SK-N-SH treated with all-trans-retinoic acid at 6 μM for 48 hours (cell line): ENCODE measurements at regions not wholly inside any gene's neighbourhood (a gene's known extent, or its start where the extent isn't known, plus 50 kb on each side); places are given as distances from the start of the nearest gene placed in this dataset.

ENCODE experiments used
- ATAC-seq: fragments of 200-7000 bp; cut with Tn5 transposase; 3 replicates; pipeline ENCODE4 v1.9.1; 2020; ENCODE audit warnings: mild to moderate bottlenecking, moderate library complexity
- ARNTL ChIP-seq: fragments of 450-650 bp; formaldehyde crosslinking; IDR thresholded peaks from 2 replicates; pipeline ENCODE4 v1.5.0; 2020; ENCODE audit warnings: low read depth, mild to moderate bottlenecking, moderate library complexity, borderline replicate concordance
- CREB5 ChIP-seq: fragments of 250-450 bp; sonication (Bioruptor Pico); IDR thresholded peaks from 2 replicates; pipeline ENCODE4 v1.5.1; 2020; ENCODE audit warnings: low read depth, mild to moderate bottlenecking, moderate library complexity
- CSDC2 ChIP-seq: fragments of 250-450 bp; sonication (Bioruptor Pico); IDR thresholded peaks from 2 replicates; pipeline ENCODE4 v1.5.0; 2020; ENCODE audit warnings: mild to moderate bottlenecking, moderate library complexity
- ESRRG ChIP-seq: fragments of 250-450 bp; sonication (Bioruptor Pico); IDR thresholded peaks from 2 replicates; pipeline ENCODE4 v1.6.1; 2021; ENCODE audit warnings: mild to moderate bottlenecking
- GLIS3 ChIP-seq: fragments of 250-450 bp; sonication (Bioruptor Pico); IDR thresholded peaks from 2 replicates; pipeline ENCODE4 v1.5.0; 2020; ENCODE audit warnings: mild to moderate bottlenecking, moderate library complexity
- ISL1 ChIP-seq: fragments of 250-450 bp; sonication (Bioruptor Pico); IDR thresholded peaks from 2 replicates; pipeline ENCODE4 v2.1.2; 2022; ENCODE audit warnings: mild to moderate bottlenecking, moderate library complexity
- OSR1 ChIP-seq: fragments of 250-450 bp; sonication (Bioruptor Pico); IDR thresholded peaks from 2 replicates; pipeline ENCODE4 v1.8.0; 2022; ENCODE audit warnings: moderate library complexity, mild to moderate bottlenecking, inconsistent platforms
- POU6F1 ChIP-seq: fragments of 250-450 bp; sonication (Bioruptor Pico); IDR thresholded peaks from 2 replicates; pipeline ENCODE4 v1.8.0; 2021; ENCODE audit warnings: low read depth, mild to moderate bottlenecking, moderate library complexity, borderline replicate concordance
- PPARA ChIP-seq: fragments of 250-450 bp; sonication (Bioruptor Pico); IDR thresholded peaks from 2 replicates; pipeline ENCODE4 v1.5.0; 2020; ENCODE audit warnings: mild to moderate bottlenecking, borderline replicate concordance
- RARB ChIP-seq: fragments of 250-450 bp; sonication (Bioruptor Pico); IDR thresholded peaks from 2 replicates; pipeline ENCODE4 v1.8.0; 2021; ENCODE audit warnings: mild to moderate bottlenecking, moderate library complexity
- SNAI2 ChIP-seq: fragments of 250-450 bp; sonication (Bioruptor Pico); IDR thresholded peaks from 2 replicates; pipeline ENCODE4 v1.5.0; 2020; ENCODE audit warnings: mild to moderate bottlenecking, moderate library complexity
- TCF4 ChIP-seq: fragments of 250-450 bp; sonication (Bioruptor Pico); IDR thresholded peaks from 2 replicates; pipeline ENCODE4 v1.8.0; 2021; ENCODE audit warnings: mild to moderate bottlenecking, moderate library complexity, borderline replicate concordance
- TOX ChIP-seq: fragments of 250-450 bp; sonication (Bioruptor Pico); IDR thresholded peaks from 2 replicates; pipeline ENCODE4 v1.8.0; 2021; ENCODE audit warnings: mild to moderate bottlenecking, moderate library complexity, borderline replicate concordance
- ZFP3 ChIP-seq: fragments of 250-450 bp; sonication (Bioruptor Pico); IDR thresholded peaks from 2 replicates; pipeline ENCODE4 v1.5.0; 2020; ENCODE audit warnings: mild to moderate bottlenecking, moderate library complexity
- ZFP30 ChIP-seq: fragments of 450-650 bp; formaldehyde crosslinking; IDR thresholded peaks from 2 replicates; pipeline ENCODE4 v1.5.0; 2022; ENCODE audit warnings: mild to moderate bottlenecking, moderate library complexity
- ZNF565 ChIP-seq: fragments of 450-650 bp; formaldehyde crosslinking; conservative IDR thresholded peaks from 2 replicates; pipeline ENCODE4 v1.5.0; 2020; ENCODE audit warnings: low read depth, mild to moderate bottlenecking, moderate library complexity
- ZNF70 ChIP-seq: fragments of 450-650 bp; formaldehyde crosslinking; IDR thresholded peaks from 2 replicates; pipeline ENCODE4 v1.5.0; 2020; ENCODE audit warnings: mild to moderate bottlenecking, moderate library complexity
- ZNF8 ChIP-seq: fragments of 450-650 bp; formaldehyde crosslinking; IDR thresholded peaks from 2 replicates; pipeline ENCODE4 v1.5.0; 2020; ENCODE audit warnings: mild to moderate bottlenecking, moderate library complexity
- TF ChIP-seq, protein P1 (sequence below): fragments of 250-450 bp; sonication (Bioruptor Pico); IDR thresholded peaks from 2 replicates; pipeline ENCODE4 v1.5.1; 2021; ENCODE audit warnings: mild to moderate bottlenecking, moderate library complexity
- TF ChIP-seq, protein P2 (sequence below): fragments of 250-450 bp; sonication (Bioruptor Pico); IDR thresholded peaks from 2 replicates; pipeline ENCODE4 v1.5.0; 2020; ENCODE audit warnings: mild to moderate bottlenecking, moderate library complexity
- TF ChIP-seq, protein P3 (sequence below): fragments of 250-450 bp; sonication (Bioruptor Pico); IDR thresholded peaks from 2 replicates; pipeline ENCODE4 v1.8.0; 2020; ENCODE audit warnings: mild to moderate bottlenecking, moderate library complexity, borderline replicate concordance

DNA sequence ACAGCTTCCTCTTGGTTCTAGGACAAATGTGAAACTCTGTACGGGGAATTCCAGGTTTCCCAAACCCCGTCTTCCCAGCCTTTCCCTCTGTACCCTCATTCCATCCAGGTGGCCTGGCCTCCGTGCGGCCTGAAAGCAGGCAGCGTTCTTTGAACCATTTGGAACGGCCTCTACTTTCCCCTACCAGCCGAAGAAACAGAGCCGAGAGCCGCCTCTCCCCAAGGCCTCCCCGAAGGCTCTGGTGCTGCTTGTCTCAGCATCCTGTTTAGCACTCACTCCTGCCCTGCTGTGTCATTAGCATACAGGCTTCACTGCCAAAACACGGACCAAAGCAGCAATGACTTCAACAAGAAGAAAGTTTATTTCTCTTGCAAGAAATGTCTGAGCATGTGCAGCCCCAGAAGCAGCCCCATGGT is 137.7 kb downstream of the HSD17B3 start (continued):
- TF ChIP-seq POU6F1 (CRISPR knock-in tag) (no peak), ZNF8 (CRISPR knock-in tag) (no peak)

DNA sequence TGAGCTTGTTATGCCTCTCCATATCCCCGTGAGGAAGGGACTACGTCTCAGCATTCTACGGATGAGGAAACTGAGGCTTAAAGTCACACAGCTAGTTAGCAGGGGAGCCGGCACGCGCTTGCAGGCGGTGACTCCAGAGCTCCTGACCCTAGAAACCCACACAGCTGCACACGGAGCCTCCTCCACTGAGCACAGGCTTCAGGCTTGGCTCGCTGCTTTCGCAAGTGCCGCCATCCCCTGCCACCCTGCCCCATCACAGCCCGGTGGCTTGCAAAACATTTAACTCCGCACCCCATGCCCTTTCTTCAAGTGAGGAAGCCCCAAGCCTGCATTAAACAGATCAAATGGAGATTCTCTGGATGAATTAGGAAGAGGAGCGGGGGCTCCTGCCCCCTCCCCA is 138.3 kb downstream of the HSD17B3 start:
- TF ChIP-seq RARB (CRISPR knock-in tag) (no peak), ARNTL (CRISPR knock-in tag) (no peak), ZNF8 (CRISPR knock-in tag) (no peak), ZFP3 (CRISPR knock-in tag) (no peak), TOX (CRISPR knock-in tag) (no peak), ZNF565 (CRISPR knock-in tag) (no peak), ZFP30 (CRISPR knock-in tag) (no peak), SNAI2 (CRISPR knock-in tag) (no peak), ESRRG (CRISPR knock-in tag) (no peak)
- TF ChIP-seq, protein P1, sequence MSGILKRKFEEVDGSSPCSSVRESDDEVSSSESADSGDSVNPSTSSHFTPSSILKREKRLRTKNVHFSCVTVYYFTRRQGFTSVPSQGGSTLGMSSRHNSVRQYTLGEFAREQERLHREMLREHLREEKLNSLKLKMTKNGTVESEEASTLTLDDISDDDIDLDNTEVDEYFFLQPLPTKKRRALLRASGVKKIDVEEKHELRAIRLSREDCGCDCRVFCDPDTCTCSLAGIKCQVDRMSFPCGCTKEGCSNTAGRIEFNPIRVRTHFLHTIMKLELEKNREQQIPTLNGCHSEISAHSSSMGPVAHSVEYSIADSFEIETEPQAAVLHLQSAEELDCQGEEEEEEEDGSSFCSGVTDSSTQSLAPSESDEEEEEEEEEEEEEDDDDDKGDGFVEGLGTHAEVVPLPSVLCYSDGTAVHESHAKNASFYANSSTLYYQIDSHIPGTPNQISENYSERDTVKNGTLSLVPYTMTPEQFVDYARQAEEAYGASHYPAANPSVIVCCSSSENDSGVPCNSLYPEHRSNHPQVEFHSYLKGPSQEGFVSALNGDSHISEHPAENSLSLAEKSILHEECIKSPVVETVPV, result no peak
- TF ChIP-seq, protein P2, sequence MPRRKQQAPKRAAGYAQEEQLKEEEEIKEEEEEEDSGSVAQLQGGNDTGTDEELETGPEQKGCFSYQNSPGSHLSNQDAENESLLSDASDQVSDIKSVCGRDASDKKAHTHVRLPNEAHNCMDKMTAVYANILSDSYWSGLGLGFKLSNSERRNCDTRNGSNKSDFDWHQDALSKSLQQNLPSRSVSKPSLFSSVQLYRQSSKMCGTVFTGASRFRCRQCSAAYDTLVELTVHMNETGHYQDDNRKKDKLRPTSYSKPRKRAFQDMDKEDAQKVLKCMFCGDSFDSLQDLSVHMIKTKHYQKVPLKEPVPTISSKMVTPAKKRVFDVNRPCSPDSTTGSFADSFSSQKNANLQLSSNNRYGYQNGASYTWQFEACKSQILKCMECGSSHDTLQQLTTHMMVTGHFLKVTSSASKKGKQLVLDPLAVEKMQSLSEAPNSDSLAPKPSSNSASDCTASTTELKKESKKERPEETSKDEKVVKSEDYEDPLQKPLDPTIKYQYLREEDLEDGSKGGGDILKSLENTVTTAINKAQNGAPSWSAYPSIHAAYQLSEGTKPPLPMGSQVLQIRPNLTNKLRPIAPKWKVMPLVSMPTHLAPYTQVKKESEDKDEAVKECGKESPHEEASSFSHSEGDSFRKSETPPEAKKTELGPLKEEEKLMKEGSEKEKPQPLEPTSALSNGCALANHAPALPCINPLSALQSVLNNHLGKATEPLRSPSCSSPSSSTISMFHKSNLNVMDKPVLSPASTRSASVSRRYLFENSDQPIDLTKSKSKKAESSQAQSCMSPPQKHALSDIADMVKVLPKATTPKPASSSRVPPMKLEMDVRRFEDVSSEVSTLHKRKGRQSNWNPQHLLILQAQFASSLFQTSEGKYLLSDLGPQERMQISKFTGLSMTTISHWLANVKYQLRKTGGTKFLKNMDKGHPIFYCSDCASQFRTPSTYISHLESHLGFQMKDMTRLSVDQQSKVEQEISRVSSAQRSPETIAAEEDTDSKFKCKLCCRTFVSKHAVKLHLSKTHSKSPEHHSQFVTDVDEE, result no peak
- no peak for ATAC-seq

DNA sequence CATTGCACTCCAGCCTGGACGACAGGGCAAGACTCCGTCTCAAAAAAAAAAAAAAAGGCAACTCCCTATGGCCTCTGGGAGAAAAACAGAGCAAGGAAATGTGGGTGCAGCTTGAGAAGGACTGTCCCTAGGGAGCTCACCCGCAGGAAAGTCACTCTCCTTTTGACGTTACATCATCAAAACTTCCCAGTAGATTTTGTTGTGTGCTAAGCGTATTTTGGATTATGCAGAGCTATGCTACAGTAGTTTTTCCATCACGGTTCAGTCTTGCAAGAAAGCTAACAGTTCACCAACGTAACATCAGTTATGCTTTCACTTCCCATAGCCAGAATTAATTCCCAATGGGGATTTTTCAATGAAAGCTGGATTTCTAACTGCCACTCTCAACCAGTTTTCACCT is 138.8 kb downstream of the HSD17B3 start:
- no peak for TF ChIP-seq POU6F1 (CRISPR knock-in tag)
- no peak for TF ChIP-seq OSR1 (CRISPR knock-in tag)
- TF ChIP-seq TOX (CRISPR knock-in tag), result no peak
- TF ChIP-seq, protein P3, sequence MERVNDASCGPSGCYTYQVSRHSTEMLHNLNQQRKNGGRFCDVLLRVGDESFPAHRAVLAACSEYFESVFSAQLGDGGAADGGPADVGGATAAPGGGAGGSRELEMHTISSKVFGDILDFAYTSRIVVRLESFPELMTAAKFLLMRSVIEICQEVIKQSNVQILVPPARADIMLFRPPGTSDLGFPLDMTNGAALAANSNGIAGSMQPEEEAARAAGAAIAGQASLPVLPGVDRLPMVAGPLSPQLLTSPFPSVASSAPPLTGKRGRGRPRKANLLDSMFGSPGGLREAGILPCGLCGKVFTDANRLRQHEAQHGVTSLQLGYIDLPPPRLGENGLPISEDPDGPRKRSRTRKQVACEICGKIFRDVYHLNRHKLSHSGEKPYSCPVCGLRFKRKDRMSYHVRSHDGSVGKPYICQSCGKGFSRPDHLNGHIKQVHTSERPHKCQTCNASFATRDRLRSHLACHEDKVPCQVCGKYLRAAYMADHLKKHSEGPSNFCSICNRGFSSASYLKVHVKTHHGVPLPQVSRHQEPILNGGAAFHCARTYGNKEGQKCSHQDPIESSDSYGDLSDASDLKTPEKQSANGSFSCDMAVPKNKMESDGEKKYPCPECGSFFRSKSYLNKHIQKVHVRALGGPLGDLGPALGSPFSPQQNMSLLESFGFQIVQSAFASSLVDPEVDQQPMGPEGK (CRISPR knock-in tag), result no peak
- TF ChIP-seq, protein P2, result no peak
- TF ChIP-seq ISL1 (CRISPR knock-in tag), result no peak
- TF ChIP-seq ZNF70 (CRISPR knock-in tag), result no peak
- no peak for TF ChIP-seq RARB (CRISPR knock-in tag)
- no peak for TF ChIP-seq ZFP30 (CRISPR knock-in tag)
- TF ChIP-seq TCF4 (CRISPR knock-in tag), result no peak
- no peak for TF ChIP-seq ARNTL (CRISPR knock-in tag)
- no peak for TF ChIP-seq SNAI2 (CRISPR knock-in tag)
- TF ChIP-seq ZFP3 (CRISPR knock-in tag), result no peak
- TF ChIP-seq CSDC2 (CRISPR knock-in tag), result no peak
- no peak for TF ChIP-seq GLIS3 (CRISPR knock-in tag)
- TF ChIP-seq ZNF8 (CRISPR knock-in tag), result no peak
- TF ChIP-seq PPARA (CRISPR knock-in tag), result no peak
- TF ChIP-seq ZNF565 (CRISPR knock-in tag), result no peak
- no peak for TF ChIP-seq CREB5 (CRISPR knock-in tag)
- no peak for ATAC-seq
